Hepatocyte (in vitro differentiated cells): ENCODE measurements at regions not wholly inside any gene's neighbourhood (a gene's known extent, or its start where the extent isn't known, plus 50 kb on each side); places are given as distances from the start of the nearest gene placed in this dataset.

Experiments used
- DNase-seq: peaks from one replicate; pipeline ENCODE4 v3.0.0-alpha.2; 2016; ENCODE audit warnings: low spot score
- H2AFZ ChIP-seq: fragments of 200-600 bp; sonication (generic); 2 replicates; pipeline ENCODE4 v1.6.0; 2016; ENCODE audit warnings: antibody characterized with exemption, mild to moderate bottlenecking
- H3K27ac ChIP-seq: fragments of 200-600 bp; sonication (generic); 2 replicates; pipeline ENCODE4 v1.5.1; 2016; ENCODE audit warnings: mild to moderate bottlenecking
- H3K27me3 ChIP-seq: fragments of 200-600 bp; sonication (generic); 2 replicates; pipeline ENCODE4 v1.6.1; 2016
- H3K36me3 ChIP-seq: fragments of 200-600 bp; sonication (generic); replicated peaks from 2 replicates; pipeline ENCODE4 v1.5.1; 2016; ENCODE audit warnings: low read depth; ENCODE audit not compliant: insufficient read depth
- H3K4me1 ChIP-seq: fragments of 200-600 bp; sonication (generic); 2 replicates; pipeline ENCODE4 v1.5.1; 2016; ENCODE audit warnings: mild to moderate bottlenecking, moderate library complexity; ENCODE audit not compliant: insufficient read depth
- H3K4me2 ChIP-seq: fragments of 200-600 bp; sonication (generic); 2 replicates; pipeline ENCODE4 v1.6.0; 2016
- H3K4me3 ChIP-seq: fragments of 200-600 bp; sonication (generic); 2 replicates; pipeline ENCODE4 v1.5.1; 2016; ENCODE audit warnings: mild to moderate bottlenecking
- H3K79me2 ChIP-seq: fragments of 200-600 bp; sonication (generic); 2 replicates; pipeline ENCODE4 v1.6.0; 2017; ENCODE audit warnings: mild to moderate bottlenecking
- H3K9me2 ChIP-seq: fragments of 200-600 bp; sonication (generic); replicated peaks from 2 replicates; pipeline ENCODE4 v1.6.0; 2017; ENCODE audit warnings: mild to moderate bottlenecking; ENCODE audit not compliant: insufficient read depth
- H3K9me3 ChIP-seq: fragments of 200-600 bp; sonication (generic); 2 replicates; pipeline ENCODE4 v1.5.1; 2016; ENCODE audit warnings: low read depth, mild to moderate bottlenecking
- H4K20me1 ChIP-seq: fragments of 200-600 bp; sonication (generic); 2 replicates; pipeline ENCODE4 v1.6.0; 2016; ENCODE audit warnings: mild to moderate bottlenecking; ENCODE audit not compliant: insufficient read depth, poor library complexity, severe bottlenecking
- CTCF ChIP-seq: fragments of 200-600 bp; sonication (generic); IDR thresholded peaks from 2 replicates; pipeline ENCODE4 v1.5.1; 2016; ENCODE audit warnings: antibody characterized with exemption, mild to moderate bottlenecking; ENCODE audit not compliant: poor library complexity
- EZH2 ChIP-seq: fragments of 200-600 bp; sonication (generic); IDR thresholded peaks from 2 replicates; pipeline ENCODE4 v1.6.1; 2016; ENCODE audit warnings: antibody characterized with exemption, mild to moderate bottlenecking, borderline replicate concordance
- EZH2phosphoT487 ChIP-seq: fragments of 200-600 bp; sonication (generic); IDR thresholded peaks from one replicate; pipeline ENCODE4 v1.6.1; 2018; ENCODE audit warnings: antibody characterized with exemption, mild to moderate bottlenecking, low read depth, moderate library complexity; ENCODE audit not compliant: unreplicated experiment, severe bottlenecking
- WGBS: methylation state at CpG from one replicate; pipeline ENCODE4 v1.1.6; 2016; ENCODE audit warnings: low lambda C conversion rate; ENCODE audit errors: missing lambda C conversion rate; 5-methylcytosine and 5-hydroxymethylcytosine counted together

- H3K4me1 ChIP-seq: peaks cover 4% of the 10 kb centered on the region
Measured at GRCh38 chr4:124427095-124427767, 285.3 kb downstream of the ANKRD50 start.

GRCh38 chr4:124428648-124429047, 283.9 kb downstream of the ANKRD50 start:
- no peaks in the 10 kb centered on the region for H3K9me2 ChIP-seq
- no peak for DNase-seq
- no peak overlapping the region for H3K27ac ChIP-seq
- H3K36me3 ChIP-seq: no peaks in the 10 kb centered on the region
- 89% methylated on average over 2 of the region's 2 CpGs for WGBS
- no peaks in the 10 kb centered on the region for H3K9me3 ChIP-seq
- no peaks in the 10 kb centered on the region for H3K79me2 ChIP-seq
- TF ChIP-seq EZH2phosphoT487: no peak
- no peak for TF ChIP-seq EZH2
- no peak for TF ChIP-seq CTCF
- no peak overlapping the region for H3K4me3 ChIP-seq
- H3K4me1 ChIP-seq: peaks cover 4% of the 10 kb centered on the region
- no peak overlapping the region for H3K4me2 ChIP-seq
- H4K20me1 ChIP-seq: no peaks in the 10 kb centered on the region
- no peaks in the 10 kb centered on the region for H3K27me3 ChIP-seq
- H2AFZ ChIP-seq: no peak overlapping the region

More at GRCh38 chr4:124427095-124427767, 285.3 kb downstream of the ANKRD50 start:
- Histone ChIP-seq H3K9me3 (no peaks in the 10 kb centered on the region), H3K27me3 (no peaks in the 10 kb centered on the region), H4K20me1 (no peaks in the 10 kb centered on the region), H2AFZ (no peak overlapping the region), H3K27ac (peak overlapping the region; percentile 25), H3K9me2 (no peaks in the 10 kb centered on the region), H3K36me3 (no peaks in the 10 kb centered on the region), H3K4me2 (no peak overlapping the region), H3K4me3 (no peak overlapping the region), H3K79me2 (no peaks in the 10 kb centered on the region)
- 83% methylated on average over 1 of the region's 1 CpG for WGBS
- TF ChIP-seq CTCF (no peak), EZH2 (no peak), EZH2phosphoT487 (no peak)
- DNase-seq: peak; percentile 24

- Histone ChIP-seq H2AFZ (no peak overlapping the region), H3K27ac (no peak overlapping the region), H3K4me3 (no peak overlapping the region), H3K27me3 (no peaks in the 10 kb centered on the region), H3K9me2 (no peaks in the 10 kb centered on the region), H3K4me2 (peak overlapping the region; percentile 7), H3K4me1 (peaks cover 4% of the 10 kb centered on the region), H3K36me3 (no peaks in the 10 kb centered on the region), H3K79me2 (no peaks in the 10 kb centered on the region), H4K20me1 (no peaks in the 10 kb centered on the region), H3K9me3 (no peaks in the 10 kb centered on the region)
- WGBS: 74% methylated on average over 2 of the region's 2 CpGs
- TF ChIP-seq CTCF (no peak), EZH2 (no peak), EZH2phosphoT487 (no peak)
- DNase-seq: no peak
Measured at GRCh38 chr4:124429746-124430250, 282.7 kb downstream of the ANKRD50 start.
